GM19035 (cell line): ENCODE measurements at regions not wholly inside any gene's neighbourhood (a gene's known extent, or its start where the extent isn't known, plus 50 kb on each side); places are given as distances from the start of the nearest gene placed in this dataset.

Experiments
- ATAC-seq: cut with Tn5 transposase; IDR thresholded peaks from one replicate; pipeline ENCODE4 v1.9.1; 2021; ENCODE audit not compliant: unreplicated experiment

- ATAC-seq: no peak
Measured at GRCh38 chr2:137729305-137729704, 235.0 kb upstream of the HNMT start.

DNA sequence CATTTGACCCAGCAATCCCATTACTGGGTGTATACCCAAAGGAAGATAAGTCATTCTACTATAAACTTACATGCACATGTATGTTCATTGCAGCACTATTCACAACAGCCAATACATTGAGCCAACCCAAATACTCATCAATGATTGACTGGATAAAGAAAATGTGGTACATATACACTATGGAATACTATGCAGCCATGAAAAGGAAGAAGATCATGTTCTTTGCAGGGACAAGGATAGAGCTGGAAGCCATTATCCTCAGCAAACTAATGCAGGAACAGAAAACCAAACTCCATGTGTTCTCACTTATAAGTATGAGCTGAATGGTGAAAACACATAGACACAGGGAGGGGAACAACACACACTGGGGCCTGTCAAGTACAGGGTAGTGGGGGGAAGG is 226.7 kb upstream of the HNMT start:
- ATAC-seq: no peak

- ATAC-seq: no peak
Measured at GRCh38 chr2:137741784-137742362, 222.4 kb upstream of the HNMT start.

GRCh38 chr2:137747509-137747908 is 216.8 kb upstream of the HNMT start:
- ATAC-seq: no peak

DNA sequence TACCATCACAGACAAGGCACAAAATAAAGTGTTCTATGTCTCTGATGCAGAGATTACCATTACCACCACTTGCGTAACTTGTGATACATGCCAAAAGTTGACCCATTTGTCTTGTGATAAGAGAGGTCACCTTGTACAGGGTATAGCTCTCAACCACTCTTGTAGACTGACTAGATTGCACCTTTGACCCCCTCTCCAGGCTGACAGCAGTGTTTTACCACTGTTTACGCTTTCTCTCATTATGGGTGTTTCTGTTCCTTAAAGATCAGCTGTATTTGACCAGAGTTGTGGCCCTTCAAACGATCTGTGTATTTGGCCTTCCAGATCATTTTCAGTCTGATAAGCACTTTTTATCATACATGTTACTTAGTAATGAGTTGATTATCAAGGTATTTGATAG is 215.7 kb upstream of the HNMT start:
- ATAC-seq: no peak

DNA sequence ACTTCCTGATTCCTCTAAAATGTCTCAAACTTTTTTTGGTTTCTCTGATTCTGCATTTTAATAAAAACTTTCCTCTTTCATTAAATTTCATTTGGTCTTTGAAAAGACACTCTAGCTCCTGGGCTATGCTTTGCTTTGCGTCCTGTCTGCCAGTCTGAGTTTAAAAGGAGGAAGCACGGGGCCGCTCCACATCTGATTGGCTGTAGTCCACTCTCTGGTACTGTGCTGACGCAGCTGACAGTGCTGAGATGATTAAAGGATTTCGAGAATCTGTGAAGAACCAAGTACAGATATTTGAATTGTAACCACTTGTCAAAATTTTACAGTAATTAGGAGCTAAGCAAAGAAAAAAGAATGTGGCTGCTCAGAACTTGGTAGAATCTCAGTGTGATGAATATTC is 199.6 kb upstream of the HNMT start:
- ATAC-seq: no peak

DNA sequence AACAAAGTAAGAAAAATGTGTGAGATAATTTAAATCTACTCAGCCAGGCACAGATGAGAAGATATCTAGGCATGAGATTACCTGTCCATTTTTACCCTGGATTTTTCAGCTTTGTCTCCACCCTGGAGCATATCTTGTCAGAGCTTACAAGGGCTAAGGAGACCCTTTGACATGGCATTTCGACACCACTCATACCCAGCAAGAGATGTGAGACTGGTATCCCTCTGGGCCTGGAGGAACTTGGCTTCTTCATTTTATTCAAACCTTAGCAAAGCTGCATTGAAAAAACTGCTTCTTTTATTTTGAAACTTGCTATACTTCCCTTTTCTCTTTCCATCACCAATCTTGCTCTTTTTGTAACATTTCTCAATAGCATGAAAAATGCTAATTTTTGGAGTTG is 194.9 kb upstream of the HNMT start:
- no peak for ATAC-seq

DNA sequence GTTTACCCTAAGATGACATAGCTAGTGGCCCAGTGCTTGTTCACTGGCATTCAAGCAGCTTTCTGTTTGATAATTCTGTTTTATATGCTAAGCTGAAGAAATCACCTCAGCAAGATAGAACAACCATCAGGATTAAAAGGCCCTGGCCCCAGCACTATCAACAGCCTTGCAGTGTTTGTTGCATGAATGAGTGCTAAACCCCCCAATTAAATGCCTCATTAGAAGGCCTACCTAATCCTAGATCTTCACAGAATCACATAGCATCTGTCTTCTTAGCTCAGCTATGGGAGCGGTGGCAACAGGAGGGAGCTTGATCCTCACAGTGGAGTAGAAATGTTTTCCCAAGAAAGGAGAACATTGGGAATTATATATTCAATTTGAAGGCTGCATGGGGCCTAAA is 194.1 kb upstream of the HNMT start:
- no peak for ATAC-seq

DNA sequence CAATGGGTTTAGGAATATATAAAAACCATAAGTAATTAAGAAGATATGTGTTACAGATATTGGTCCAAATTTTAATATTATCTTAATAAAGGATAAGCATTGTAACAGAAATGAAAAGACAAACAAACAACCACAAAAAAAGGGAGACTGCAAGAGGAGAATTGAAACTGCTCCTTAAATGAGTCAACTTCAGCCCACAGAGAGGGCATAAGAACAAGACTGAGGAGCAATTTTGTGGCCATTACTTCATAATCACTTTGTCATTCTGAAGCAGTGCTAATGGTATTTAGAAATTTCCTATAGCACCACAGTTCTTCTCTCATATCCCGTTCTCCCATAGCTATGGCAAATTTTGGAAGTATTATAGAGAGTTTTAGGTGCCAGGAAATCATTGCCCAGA is 193.2 kb upstream of the HNMT start:
- ATAC-seq: no peak

GRCh38 chr2:137772451-137772850 is 191.8 kb upstream of the HNMT start:
- no peak for ATAC-seq

GRCh38 chr2:137775529-137775928 is 188.7 kb upstream of the HNMT start:
- ATAC-seq: no peak

GRCh38 chr2:137776697-137777096 is 187.6 kb upstream of the HNMT start:
- no peak for ATAC-seq

- ATAC-seq: no peak
Measured at GRCh38 chr2:137797641-137798040, 166.6 kb upstream of the HNMT start.

GRCh38 chr2:137799600-137799999 is 164.7 kb upstream of the HNMT start:
- no peak for ATAC-seq

DNA sequence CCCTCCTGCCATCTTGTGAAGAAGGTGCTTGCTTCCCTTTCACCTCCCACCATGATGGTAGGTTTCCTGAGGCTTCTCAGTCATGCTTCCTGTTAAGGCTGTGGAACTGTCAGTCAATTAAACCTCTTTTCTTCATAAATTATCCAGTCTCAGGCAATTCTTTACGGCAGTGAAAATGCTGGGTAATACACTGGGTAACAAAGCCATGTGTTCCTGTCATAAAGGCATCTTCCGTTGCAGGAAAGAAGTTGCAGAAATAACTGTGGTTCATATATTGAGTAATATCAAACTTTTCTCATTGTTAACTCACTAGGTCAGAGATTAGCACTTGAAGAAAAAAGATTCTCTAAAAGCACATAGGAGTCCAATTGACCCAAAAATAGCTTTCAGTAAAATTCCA is 163.9 kb upstream of the HNMT start:
- ATAC-seq: no peak

DNA sequence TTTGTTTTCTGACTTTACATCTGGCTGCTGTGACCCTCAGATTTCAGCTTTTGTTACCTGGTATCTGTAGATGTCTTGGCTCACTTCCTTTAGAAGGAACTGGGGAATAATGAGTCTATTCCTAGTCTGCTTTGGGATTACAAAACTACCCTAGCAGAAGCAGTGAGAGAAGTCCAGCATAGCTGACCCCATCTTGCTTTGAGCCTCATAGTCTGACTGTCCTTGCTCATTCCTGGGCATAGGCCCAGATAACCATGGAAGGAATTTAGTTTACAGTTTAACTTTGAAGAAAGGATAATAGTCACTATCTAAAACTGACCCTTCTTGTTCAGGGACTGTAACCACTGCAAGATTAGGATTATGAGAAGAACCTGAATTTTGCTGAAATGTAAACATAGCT is 163.0 kb upstream of the HNMT start:
- ATAC-seq: no peak

DNA sequence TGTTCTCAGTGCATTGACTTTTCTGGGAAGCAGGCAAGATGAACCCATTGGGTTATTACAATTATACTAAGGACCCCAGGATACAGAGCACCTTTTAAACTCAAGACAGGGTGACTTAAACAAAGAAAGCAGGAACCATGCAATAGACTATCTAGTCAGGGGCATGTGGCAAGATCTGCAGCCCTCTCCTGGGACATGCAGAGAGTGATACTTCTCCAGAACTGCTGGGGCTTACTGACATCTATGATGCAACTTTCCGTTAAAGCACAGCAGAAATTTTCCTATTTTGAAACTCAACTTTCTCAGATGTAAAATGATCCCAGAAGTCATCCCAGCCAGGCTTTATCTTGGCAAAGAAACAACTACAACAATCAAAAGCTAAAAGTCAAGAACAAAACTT is 162.2 kb upstream of the HNMT start:
- ATAC-seq: no peak

GRCh38 chr2:137806068-137806805 is 158.0 kb upstream of the HNMT start:
- no peak for ATAC-seq

DNA sequence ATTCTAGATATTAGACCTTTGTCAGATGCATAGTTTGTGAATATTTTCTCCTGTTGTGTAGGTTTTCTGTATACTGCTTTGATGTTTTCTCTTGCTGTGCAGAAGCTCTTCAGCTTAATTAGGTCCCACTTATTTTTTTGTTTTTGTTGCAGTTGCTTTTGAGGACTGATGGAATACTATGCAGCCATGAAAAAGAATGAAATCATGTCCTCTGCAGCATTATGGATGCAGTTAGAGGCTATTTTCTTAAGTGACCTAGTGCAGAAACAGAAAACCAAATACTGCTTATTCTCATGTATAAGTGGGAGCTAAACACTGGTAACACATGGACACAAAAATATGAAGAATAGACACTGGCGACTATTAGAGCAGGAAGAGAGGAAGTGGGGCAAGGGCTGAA is 155.0 kb upstream of the HNMT start:
- ATAC-seq: no peak

GRCh38 chr2:137809837-137810236 is 154.4 kb upstream of the HNMT start:
- no peak for ATAC-seq

GRCh38 chr2:137812517-137812916 is 151.8 kb upstream of the HNMT start:
- no peak for ATAC-seq

- no peak for ATAC-seq
Measured at GRCh38 chr2:137813176-137813575, 151.1 kb upstream of the HNMT start.

DNA sequence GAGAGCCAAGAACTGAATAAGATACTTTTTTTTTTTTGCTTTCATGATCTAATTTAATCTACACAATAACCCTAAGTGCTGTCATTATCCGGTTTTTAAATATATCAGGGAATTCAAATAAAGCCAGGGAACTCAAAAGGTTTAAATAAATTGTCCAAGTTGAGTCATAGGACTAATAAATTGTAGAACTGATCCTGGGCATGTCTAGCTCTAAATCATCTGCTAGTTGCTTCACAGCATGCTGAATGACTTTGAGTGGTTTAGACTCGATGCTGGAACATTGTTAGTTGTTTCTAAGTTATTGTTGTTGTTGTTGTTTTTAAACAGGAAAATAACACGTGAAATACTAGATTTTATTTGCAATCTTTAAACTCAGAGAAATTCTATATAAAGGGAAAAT is 147.2 kb upstream of the HNMT start:
- ATAC-seq: no peak
